ENCODE measurements at regions not wholly inside any gene's neighbourhood (a gene's known extent, or its start where the extent isn't known, plus 50 kb on each side); places are given as distances from the start of the nearest gene placed in this dataset.
A peak's percentile ranks its signal among the peaks of the same experiment; 100 is the strongest.

DNA sequence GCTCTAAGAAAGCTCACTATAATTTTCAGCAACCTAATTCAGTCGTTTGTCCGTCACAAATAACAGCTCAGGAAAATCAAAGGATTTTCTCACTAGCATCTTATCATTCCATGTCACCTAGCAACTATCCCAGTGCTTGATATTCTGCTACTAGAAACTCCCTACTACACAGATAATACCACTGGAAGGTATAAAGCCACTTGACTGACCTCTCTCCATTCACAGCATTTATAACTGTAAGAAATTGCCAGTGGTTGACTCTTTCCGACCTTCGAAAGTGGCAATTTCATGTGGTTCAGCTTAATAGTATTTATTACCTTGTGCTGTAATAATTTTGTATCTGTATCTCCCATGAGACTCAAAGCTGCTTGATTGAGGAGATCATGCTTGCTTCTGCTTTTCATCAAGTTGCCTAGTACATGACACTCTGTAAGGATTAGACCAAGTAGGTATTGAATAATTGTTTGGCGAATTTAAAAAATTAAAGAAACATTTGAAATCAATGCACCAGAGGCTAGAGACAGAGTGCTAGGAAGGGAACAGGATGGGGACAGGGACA, 79.6 kb upstream of the TACR1 start:
- H3K4me1 ChIP-seq = peaks cover 30% of the 10 kb centered on the region
- no peak overlapping the region for H3K9ac ChIP-seq
- no peak overlapping the region for H3K4me3 ChIP-seq
- H3K9me3 ChIP-seq (ENCODE audit: low read depth) = no peaks in the 10 kb centered on the region
- Mint-ChIP-seq H3K4me3 (no peak overlapping the region), H3K4me1 (peaks cover 16% of the 10 kb centered on the region), H3K36me3 (no peaks in the 10 kb centered on the region), H3K9me3 (peaks cover 3% of the 10 kb centered on the region), H3K27ac (no peak overlapping the region), H3K27me3 (ENCODE audit: insufficient read depth, low read depth) (no peaks in the 10 kb centered on the region)
- no peaks in the 10 kb centered on the region for H3K27me3 ChIP-seq
- no peaks in the 10 kb centered on the region for H4K20me1 ChIP-seq (ENCODE audit: low read depth)
- H3F3A ChIP-seq (ENCODE audit: low read depth) = no peaks in the 10 kb centered on the region
- H3K79me2 ChIP-seq (ENCODE audit: low read depth) = no peaks in the 10 kb centered on the region
- peak overlapping the region; percentile 61 for H2AFZ ChIP-seq (replicated peaks)
- no peak overlapping the region for H3K4me2 ChIP-seq
- no peak for DNase-seq (ENCODE audit: low spot score)
- no peak overlapping the region for H3K27ac ChIP-seq
- no peak for TF ChIP-seq EZH2phosphoT487 (IDR thresholded peaks at IDR 0.05)
- H3K36me3 ChIP-seq = no peaks in the 10 kb centered on the region

- peak; percentile 7 for DNase-seq (ENCODE audit: low spot score)
- H3K4me1 Mint-ChIP-seq = peaks cover 16% of the 10 kb centered on the region
- peaks cover 31% of the 10 kb centered on the region for H3K4me1 ChIP-seq
- peak overlapping the region; percentile 61 for H2AFZ ChIP-seq (replicated peaks)
- H4K20me1 ChIP-seq (ENCODE audit: low read depth) = no peaks in the 10 kb centered on the region
- H3K27ac Mint-ChIP-seq = no peak overlapping the region
- peaks cover 9% of the 10 kb centered on the region for H3K9me3 Mint-ChIP-seq
- no peaks in the 10 kb centered on the region for H3K79me2 ChIP-seq (ENCODE audit: low read depth)
- no peak overlapping the region for H3K4me3 Mint-ChIP-seq
- H3K27ac ChIP-seq = no peak overlapping the region
- no peaks in the 10 kb centered on the region for H3K9me3 ChIP-seq (ENCODE audit: low read depth)
- TF ChIP-seq EZH2 (IDR thresholded peaks at IDR 0.05) (no peak), EZH2phosphoT487 (IDR thresholded peaks at IDR 0.05) (no peak), CTCF (IDR thresholded peaks at IDR 0.05) (no peak)
- H3K36me3 Mint-ChIP-seq = no peaks in the 10 kb centered on the region
- no peak overlapping the region for H3K4me3 ChIP-seq
- no peaks in the 10 kb centered on the region for H3F3A ChIP-seq (ENCODE audit: low read depth)
- no peaks in the 10 kb centered on the region for H3K36me3 ChIP-seq
- H3K4me2 ChIP-seq = no peak overlapping the region
- no peak overlapping the region for H3K9ac ChIP-seq
- no peaks in the 10 kb centered on the region for H3K27me3 ChIP-seq
- no peaks in the 10 kb centered on the region for H3K27me3 Mint-ChIP-seq (ENCODE audit: insufficient read depth, low read depth)
These were observed 79.0 kb upstream of the TACR1 start for GRCh38 chr2:75278314-75278713.

DNA sequence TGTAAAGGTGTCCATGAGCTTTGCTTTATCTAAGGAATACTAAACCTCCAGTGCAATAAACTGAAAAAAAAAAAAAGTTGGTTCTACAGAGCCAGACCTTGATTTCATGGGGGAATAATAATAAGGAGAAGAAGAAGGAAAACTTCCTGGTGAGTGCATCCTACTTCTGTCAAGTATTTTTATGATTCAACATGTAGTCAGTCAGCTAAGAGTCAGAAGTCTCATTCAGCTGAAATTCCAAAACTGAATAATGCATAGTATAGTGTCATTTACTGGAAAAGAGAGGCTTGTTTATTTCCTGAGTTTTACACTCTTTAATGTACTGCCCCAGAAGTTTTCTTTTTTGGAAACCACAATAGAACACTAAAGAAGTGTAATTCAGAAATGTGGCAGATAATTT, 77.8 kb upstream of the TACR1 start:
- Histone ChIP-seq H3K4me2 (no peak overlapping the region), H3K27me3 (no peaks in the 10 kb centered on the region), H2AFZ (replicated peaks) (no peak overlapping the region), H3K36me3 (no peaks in the 10 kb centered on the region), H3K9me3 (ENCODE audit: low read depth) (no peaks in the 10 kb centered on the region), H3K27ac (no peak overlapping the region), H4K20me1 (ENCODE audit: low read depth) (no peaks in the 10 kb centered on the region), H3K4me3 (no peak overlapping the region), H3K79me2 (ENCODE audit: low read depth) (no peaks in the 10 kb centered on the region), H3F3A (ENCODE audit: low read depth) (no peaks in the 10 kb centered on the region), H3K4me1 (peaks cover 31% of the 10 kb centered on the region), H3K9ac (no peak overlapping the region)
- Mint-ChIP-seq H3K36me3 (no peaks in the 10 kb centered on the region), H3K27me3 (ENCODE audit: insufficient read depth, low read depth) (no peaks in the 10 kb centered on the region), H3K4me1 (peaks cover 16% of the 10 kb centered on the region), H3K4me3 (no peak overlapping the region), H3K27ac (no peak overlapping the region), H3K9me3 (peaks cover 10% of the 10 kb centered on the region)
- TF ChIP-seq EZH2 (IDR thresholded peaks at IDR 0.05) = no peak
- no peak for TF ChIP-seq EZH2phosphoT487 (IDR thresholded peaks at IDR 0.05)
- no peak for TF ChIP-seq CTCF (IDR thresholded peaks at IDR 0.05)
- no peak for DNase-seq (ENCODE audit: low spot score)

GRCh38 chr2:75276093-75277029, 77.0 kb upstream of the TACR1 start:
- H2AFZ ChIP-seq (replicated peaks) = peak overlapping the region; percentile 15
- no peaks in the 10 kb centered on the region for H3K27me3 Mint-ChIP-seq (ENCODE audit: insufficient read depth, low read depth)
- no peak for DNase-seq (ENCODE audit: low spot score)

More at GRCh38 chr2:75276093-75277029, 77.0 kb upstream of the TACR1 start:
- no peak for TF ChIP-seq EZH2 (IDR thresholded peaks at IDR 0.05)
- TF ChIP-seq EZH2phosphoT487 (IDR thresholded peaks at IDR 0.05) = no peak
- no peak for TF ChIP-seq CTCF (IDR thresholded peaks at IDR 0.05)
- Mint-ChIP-seq H3K4me3 (no peak overlapping the region), H3K9me3 (peaks cover 10% of the 10 kb centered on the region), H3K4me1 (peaks cover 16% of the 10 kb centered on the region), H3K27ac (no peak overlapping the region), H3K36me3 (no peaks in the 10 kb centered on the region)
- Histone ChIP-seq H3K27me3 (no peaks in the 10 kb centered on the region), H3K4me2 (peak overlapping the region; percentile 49), H3K27ac (no peak overlapping the region), H3F3A (ENCODE audit: low read depth) (no peaks in the 10 kb centered on the region), H4K20me1 (ENCODE audit: low read depth) (no peaks in the 10 kb centered on the region), H3K36me3 (no peaks in the 10 kb centered on the region), H3K79me2 (ENCODE audit: low read depth) (no peaks in the 10 kb centered on the region), H3K4me3 (no peak overlapping the region), H3K4me1 (peaks cover 31% of the 10 kb centered on the region), H3K9ac (no peak overlapping the region), H3K9me3 (ENCODE audit: low read depth) (no peaks in the 10 kb centered on the region)

Data from neural progenitor cell (in vitro differentiated cells).